Endodermal cell (in vitro differentiated cells): ENCODE measurements at regions not wholly inside any gene's neighbourhood (a gene's known extent, or its start where the extent isn't known, plus 50 kb on each side); places are given as distances from the start of the nearest gene placed in this dataset.
"Not testable (repeated sequence)": the region's sequence is repeated elsewhere in the genome, so short reads cannot be mapped to it uniquely, and the experiment has no call there.

Source experiments
- DNase-seq: peaks from one replicate; pipeline ENCODE4 v3.0.0-alpha.2; 2017
- H3K27ac ChIP-seq: 2 replicates; pipeline ENCODE4 v1.5.1; 2013; ENCODE audit warnings: mild to moderate bottlenecking, low read depth, low read length, moderate library complexity
- H3K27me3 ChIP-seq: 2 replicates; pipeline ENCODE4 v1.6.1; 2013; ENCODE audit warnings: mild to moderate bottlenecking, low read length, moderate library complexity; ENCODE audit not compliant: insufficient read depth, control insufficient read depth, poor library complexity, severe bottlenecking
- H3K36me3 ChIP-seq: 2 replicates; pipeline ENCODE4 v1.7.0; 2013; ENCODE audit warnings: mild to moderate bottlenecking, low read length, moderate library complexity; ENCODE audit not compliant: control insufficient read depth, insufficient read depth
- H3K4me1 ChIP-seq: one replicate; pipeline ENCODE4 v1.7.0; 2013; ENCODE audit warnings: low read length; ENCODE audit not compliant: control insufficient read depth, insufficient read depth
- H3K4me3 ChIP-seq: 2 replicates; pipeline ENCODE4 v1.5.1; 2013; ENCODE audit warnings: mild to moderate bottlenecking, low read length, moderate library complexity
- H3K9ac ChIP-seq: 2 replicates; pipeline ENCODE4 v1.6.1; 2013; ENCODE audit warnings: mild to moderate bottlenecking, low read length, moderate library complexity; ENCODE audit not compliant: poor library complexity, severe bottlenecking; ENCODE audit errors: extremely low read depth
- H3K9me3 ChIP-seq: 2 replicates; pipeline ENCODE4 v1.6.1; 2013; ENCODE audit warnings: mild to moderate bottlenecking, low read length, moderate library complexity; ENCODE audit not compliant: control insufficient read depth
- H3K27ac Mint-ChIP-seq: 2 replicates; pipeline ENCODE4 v1.8.0; 2020; ENCODE audit warnings: mixed read lengths
- H3K27me3 Mint-ChIP-seq: 2 replicates; pipeline ENCODE4 v1.8.0; 2021; ENCODE audit warnings: mild to moderate bottlenecking, mixed read lengths; ENCODE audit not compliant: insufficient read depth
- H3K36me3 Mint-ChIP-seq: 2 replicates; pipeline ENCODE4 v1.8.0; 2020; ENCODE audit warnings: low read depth, mixed read lengths
- H3K4me1 Mint-ChIP-seq: 2 replicates; pipeline ENCODE4 v1.8.0; 2020; ENCODE audit warnings: mixed read lengths
- H3K4me3 Mint-ChIP-seq: 2 replicates; pipeline ENCODE4 v1.8.0; 2020; ENCODE audit warnings: mild to moderate bottlenecking, moderate library complexity, mixed read lengths
- H3K9me3 Mint-ChIP-seq: 2 replicates; pipeline ENCODE4 v1.8.0; 2020; ENCODE audit warnings: mild to moderate bottlenecking, mixed read lengths
- WGBS, 2 experiments: methylation state at CpG; one replicate each; pipeline versions ENCODE4 v1.1.5 to v1.1.7; 2013; ENCODE audit warnings: missing lambda C conversion rate in 2 of 2, mixed read lengths in 1 of 2; ENCODE audit not compliant: insufficient coverage in 1 of 2, insufficient read length in 1 of 2; 5-methylcytosine and 5-hydroxymethylcytosine counted together
- TF ChIP-seq, protein P1 (sequence below): fragments of 200-600 bp; sonication (generic); conservative IDR thresholded peaks from 2 replicates; pipeline ENCODE4 v1.5.0; 2021; ENCODE audit warnings: antibody characterized with exemption, mild to moderate bottlenecking

DNA sequence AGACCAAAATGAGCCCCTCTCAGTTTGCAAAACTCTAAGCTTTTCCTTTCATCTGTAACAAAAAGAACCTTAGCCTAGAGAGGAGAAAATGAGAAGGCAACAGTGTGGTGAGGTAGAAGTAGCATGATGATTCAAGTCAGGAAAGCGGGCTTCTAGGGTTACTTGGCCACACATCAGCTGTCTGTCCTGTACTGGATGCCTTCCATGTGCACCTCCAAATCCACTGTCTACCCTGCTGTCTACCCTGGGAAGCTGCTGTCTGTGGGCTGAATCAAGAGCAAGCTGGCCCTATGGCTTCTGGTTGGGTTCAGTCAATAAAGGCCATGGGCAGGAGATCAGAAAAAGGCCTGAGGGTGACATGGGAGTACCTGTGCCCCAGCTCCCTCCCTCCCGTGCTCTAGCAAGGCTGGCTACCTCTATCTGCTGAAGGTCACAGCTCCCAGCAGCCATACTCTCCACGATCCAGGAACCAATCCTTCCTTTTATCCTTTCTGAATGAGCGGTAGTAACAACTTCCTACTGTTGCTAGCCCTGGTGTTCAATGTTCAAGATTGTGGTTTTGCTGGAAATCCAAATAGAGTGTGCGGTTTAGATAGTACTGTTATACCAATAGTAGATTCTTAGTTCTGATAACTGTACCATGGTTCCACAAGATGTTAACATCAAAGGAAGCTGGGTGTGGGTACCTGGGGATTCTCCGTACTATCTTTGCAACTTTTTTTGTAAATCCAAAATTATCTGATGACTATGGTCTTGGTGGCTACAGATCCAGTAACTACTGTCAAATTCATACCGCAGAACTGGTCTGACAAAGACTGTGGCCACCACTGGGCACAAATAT is 191.0 kb downstream of the ESM1 start:
- H3K9me3 Mint-ChIP-seq = no peaks in the 10 kb centered on the region
- no peak overlapping the region for H3K27ac Mint-ChIP-seq
- Histone ChIP-seq H3K27ac (no peak overlapping the region), H3K4me1 (no peaks in the 10 kb centered on the region), H3K9me3 (no peaks in the 10 kb centered on the region), H3K9ac (no peak overlapping the region), H3K27me3 (no peaks in the 10 kb centered on the region), H3K4me3 (no peak overlapping the region), H3K36me3 (no peaks in the 10 kb centered on the region)
- no peak overlapping the region for H3K4me3 Mint-ChIP-seq
- 91 to 96% methylated on average over 6 to 7 of the region's 7 CpGs for WGBS, 2 experiments
- peaks cover 9% of the 10 kb centered on the region for H3K27me3 Mint-ChIP-seq
- H3K36me3 Mint-ChIP-seq = no peaks in the 10 kb centered on the region
- no peak for DNase-seq
- TF ChIP-seq, protein P1, sequence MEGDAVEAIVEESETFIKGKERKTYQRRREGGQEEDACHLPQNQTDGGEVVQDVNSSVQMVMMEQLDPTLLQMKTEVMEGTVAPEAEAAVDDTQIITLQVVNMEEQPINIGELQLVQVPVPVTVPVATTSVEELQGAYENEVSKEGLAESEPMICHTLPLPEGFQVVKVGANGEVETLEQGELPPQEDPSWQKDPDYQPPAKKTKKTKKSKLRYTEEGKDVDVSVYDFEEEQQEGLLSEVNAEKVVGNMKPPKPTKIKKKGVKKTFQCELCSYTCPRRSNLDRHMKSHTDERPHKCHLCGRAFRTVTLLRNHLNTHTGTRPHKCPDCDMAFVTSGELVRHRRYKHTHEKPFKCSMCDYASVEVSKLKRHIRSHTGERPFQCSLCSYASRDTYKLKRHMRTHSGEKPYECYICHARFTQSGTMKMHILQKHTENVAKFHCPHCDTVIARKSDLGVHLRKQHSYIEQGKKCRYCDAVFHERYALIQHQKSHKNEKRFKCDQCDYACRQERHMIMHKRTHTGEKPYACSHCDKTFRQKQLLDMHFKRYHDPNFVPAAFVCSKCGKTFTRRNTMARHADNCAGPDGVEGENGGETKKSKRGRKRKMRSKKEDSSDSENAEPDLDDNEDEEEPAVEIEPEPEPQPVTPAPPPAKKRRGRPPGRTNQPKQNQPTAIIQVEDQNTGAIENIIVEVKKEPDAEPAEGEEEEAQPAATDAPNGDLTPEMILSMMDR = no peak
- no peaks in the 10 kb centered on the region for H3K4me1 Mint-ChIP-seq

DNA sequence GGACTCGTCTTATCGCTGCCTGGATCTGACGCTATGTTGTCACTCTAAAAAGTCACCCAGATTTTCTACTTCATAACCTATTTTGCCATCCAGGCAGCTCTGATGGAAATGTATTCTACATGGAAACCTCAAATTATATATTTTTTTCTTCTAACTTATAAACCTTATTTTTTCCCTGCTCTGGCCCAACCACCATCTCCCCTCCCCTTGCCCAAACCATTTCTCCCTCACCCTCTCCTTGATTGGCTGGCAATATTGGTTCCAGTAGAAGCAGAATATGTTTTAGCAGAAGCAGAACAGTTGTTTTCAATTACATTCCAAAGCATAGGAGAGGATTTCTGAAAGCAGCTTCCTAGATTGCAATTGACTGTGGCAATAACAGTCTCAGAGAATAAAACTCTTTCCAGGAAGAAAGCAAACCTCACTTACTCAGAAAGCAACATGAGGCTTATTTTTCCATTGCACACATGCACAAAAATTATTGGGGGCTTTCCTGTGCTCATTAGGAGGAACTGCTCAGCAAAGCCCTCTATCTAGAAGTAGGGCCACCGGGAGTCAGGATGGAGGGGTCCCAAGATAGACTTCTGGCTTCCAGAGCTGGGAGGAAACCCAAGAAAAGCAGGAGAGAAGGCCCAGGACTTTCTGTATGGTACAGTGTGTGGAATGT is 191.8 kb downstream of the ESM1 start:
- Mint-ChIP-seq H3K36me3 (no peaks in the 10 kb centered on the region), H3K4me1 (no peaks in the 10 kb centered on the region), H3K9me3 (no peaks in the 10 kb centered on the region), H3K27ac (no peak overlapping the region), H3K4me3 (no peak overlapping the region), H3K27me3 (peaks cover 9% of the 10 kb centered on the region)
- TF ChIP-seq, protein P1 = no peak
- Histone ChIP-seq H3K9ac (no peak overlapping the region), H3K4me3 (no peak overlapping the region), H3K9me3 (no peaks in the 10 kb centered on the region), H3K27me3 (no peaks in the 10 kb centered on the region), H3K4me1 (no peaks in the 10 kb centered on the region), H3K36me3 (no peaks in the 10 kb centered on the region), H3K27ac (no peak overlapping the region)
- WGBS, 2 experiments = 99 to 100% methylated on average over 3 to 4 of the region's 4 CpGs
- no peak for DNase-seq

DNA sequence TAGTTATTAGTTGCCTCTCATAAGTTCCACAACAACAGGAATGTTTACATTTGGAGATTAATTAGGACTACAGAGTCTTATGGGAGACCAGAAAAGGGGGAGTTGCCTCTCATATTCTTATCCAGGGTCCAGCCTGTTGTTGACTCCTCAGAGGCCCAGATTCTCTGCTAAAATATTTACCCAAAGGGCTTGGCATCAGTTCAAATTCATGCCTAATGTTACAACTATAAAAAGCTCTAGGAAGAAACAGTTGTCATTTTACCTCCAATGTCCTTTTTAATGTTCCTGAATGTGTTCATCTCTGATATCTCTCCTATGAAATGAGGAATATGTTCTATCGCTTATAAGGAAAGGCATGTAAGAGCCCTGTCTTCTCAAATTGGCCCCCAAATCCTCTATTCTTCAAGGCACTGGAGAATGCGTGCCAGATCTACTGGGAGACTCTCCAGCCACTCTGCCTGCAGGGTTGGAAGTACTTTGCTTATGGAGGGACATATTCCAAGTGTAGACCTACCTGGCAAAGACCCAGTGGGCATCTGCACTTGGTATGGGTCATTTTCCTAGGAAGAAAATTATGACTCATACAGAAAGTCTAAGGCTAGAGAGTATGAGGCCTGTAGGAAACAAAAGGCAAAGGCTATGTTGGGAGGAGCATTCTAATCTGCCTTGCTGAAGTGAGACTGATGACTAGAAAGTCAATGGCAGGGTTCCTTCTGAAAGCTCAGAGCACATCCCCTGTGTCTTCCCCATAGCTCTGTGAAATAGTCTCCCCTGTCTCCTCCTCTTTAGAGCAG is 192.6 kb downstream of the ESM1 start:
- peaks cover 9% of the 10 kb centered on the region for H3K27me3 Mint-ChIP-seq
- H3K27ac Mint-ChIP-seq = no peak overlapping the region
- Histone ChIP-seq H3K9ac (no peak overlapping the region), H3K9me3 (no peaks in the 10 kb centered on the region), H3K36me3 (no peaks in the 10 kb centered on the region), H3K27ac (no peak overlapping the region), H3K4me3 (no peak overlapping the region), H3K4me1 (no peaks in the 10 kb centered on the region), H3K27me3 (no peaks in the 10 kb centered on the region)
- no peak overlapping the region for H3K4me3 Mint-ChIP-seq
- peaks cover 4% of the 10 kb centered on the region for H3K9me3 Mint-ChIP-seq
- H3K4me1 Mint-ChIP-seq = no peaks in the 10 kb centered on the region
- 90 to 95% methylated on average over 2 of the region's 2 CpGs for WGBS, 2 experiments
- TF ChIP-seq, protein P1 = no peak
- no peaks in the 10 kb centered on the region for H3K36me3 Mint-ChIP-seq
- no peak for DNase-seq

DNA sequence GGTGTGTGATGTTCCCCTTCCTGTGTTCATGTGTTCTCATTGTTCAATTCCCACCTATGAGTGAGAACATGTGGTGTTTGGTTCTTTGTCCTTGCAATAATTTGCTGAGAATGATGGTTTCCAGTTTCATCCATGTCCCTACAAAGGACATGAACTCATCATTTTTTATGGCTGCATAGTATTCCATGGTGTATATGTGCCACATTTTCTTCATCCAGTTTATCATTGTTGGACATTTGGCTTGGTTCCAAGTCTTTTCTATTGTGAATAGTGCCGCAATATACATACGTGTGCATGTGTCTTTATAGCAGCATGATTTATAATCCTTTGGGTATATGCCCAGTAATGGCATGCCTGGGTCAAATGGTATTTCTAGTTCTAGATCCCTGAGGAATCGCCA is 197.5 kb downstream of the ESM1 start:
- not testable (repeated sequence) for H3K36me3 ChIP-seq, H3K4me1 ChIP-seq, H3K27me3 Mint-ChIP-seq, H3K4me3 Mint-ChIP-seq, DNase-seq, H3K4me1 Mint-ChIP-seq, H3K27me3 ChIP-seq, H3K9ac ChIP-seq, H3K36me3 Mint-ChIP-seq, H3K27ac Mint-ChIP-seq, H3K27ac ChIP-seq, H3K9me3 ChIP-seq, H3K4me3 ChIP-seq
- peaks cover 13% of the 10 kb centered on the region for H3K9me3 Mint-ChIP-seq
- WGBS, 2 experiments = 50 to 58% methylated on average over 2 to 3 of the region's 3 CpGs
